C4-2B (cell line): ENCODE measurements at regions not wholly inside any gene's neighbourhood (a gene's known extent, or its start where the extent isn't known, plus 50 kb on each side); places are given as distances from the start of the nearest gene placed in this dataset.

Experiments used
- ZFX ChIP-seq: fragments of 450-650 bp; IDR thresholded peaks from 2 replicates; pipeline ENCODE4 v1.6.1; 2017
- TF ChIP-seq, protein P1 (sequence below): fragments of 450-650 bp; conservative IDR thresholded peaks from 2 replicates; pipeline ENCODE4 v1.5.1; 2017; ENCODE audit warnings: mild to moderate bottlenecking

DNA sequence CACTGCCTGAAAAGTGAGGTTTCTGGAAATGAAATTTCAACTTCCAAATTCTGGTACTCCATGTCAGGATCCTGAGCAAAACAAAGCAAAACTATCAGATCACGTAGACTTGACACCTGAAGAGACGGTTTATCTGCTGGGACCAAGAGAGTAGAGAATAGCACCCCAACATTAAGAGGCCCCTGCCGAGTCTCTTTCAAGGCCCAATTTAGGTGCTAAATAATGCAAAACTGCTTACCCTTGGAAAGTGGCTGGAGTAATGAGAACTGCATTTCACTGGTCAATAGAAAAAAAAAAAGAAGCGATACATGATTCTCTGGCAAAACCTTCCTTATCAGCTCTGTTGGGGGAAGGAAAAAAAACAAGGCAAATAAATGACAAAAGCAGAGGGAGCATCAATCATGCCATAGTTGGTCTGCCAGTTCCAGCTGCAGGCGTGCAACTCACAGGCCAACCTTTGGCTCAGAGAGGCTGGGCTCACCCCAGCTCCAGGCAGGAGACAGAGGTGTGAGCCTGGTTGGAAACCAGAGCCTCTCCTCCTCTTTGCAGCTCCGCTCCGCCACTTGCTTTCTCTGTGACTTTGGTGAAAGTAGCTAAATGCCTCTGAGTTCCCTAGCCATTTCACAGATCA, 595.2 kb downstream of the TOX3 start:
- TF ChIP-seq, protein P1, sequence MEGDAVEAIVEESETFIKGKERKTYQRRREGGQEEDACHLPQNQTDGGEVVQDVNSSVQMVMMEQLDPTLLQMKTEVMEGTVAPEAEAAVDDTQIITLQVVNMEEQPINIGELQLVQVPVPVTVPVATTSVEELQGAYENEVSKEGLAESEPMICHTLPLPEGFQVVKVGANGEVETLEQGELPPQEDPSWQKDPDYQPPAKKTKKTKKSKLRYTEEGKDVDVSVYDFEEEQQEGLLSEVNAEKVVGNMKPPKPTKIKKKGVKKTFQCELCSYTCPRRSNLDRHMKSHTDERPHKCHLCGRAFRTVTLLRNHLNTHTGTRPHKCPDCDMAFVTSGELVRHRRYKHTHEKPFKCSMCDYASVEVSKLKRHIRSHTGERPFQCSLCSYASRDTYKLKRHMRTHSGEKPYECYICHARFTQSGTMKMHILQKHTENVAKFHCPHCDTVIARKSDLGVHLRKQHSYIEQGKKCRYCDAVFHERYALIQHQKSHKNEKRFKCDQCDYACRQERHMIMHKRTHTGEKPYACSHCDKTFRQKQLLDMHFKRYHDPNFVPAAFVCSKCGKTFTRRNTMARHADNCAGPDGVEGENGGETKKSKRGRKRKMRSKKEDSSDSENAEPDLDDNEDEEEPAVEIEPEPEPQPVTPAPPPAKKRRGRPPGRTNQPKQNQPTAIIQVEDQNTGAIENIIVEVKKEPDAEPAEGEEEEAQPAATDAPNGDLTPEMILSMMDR = no peak
- TF ChIP-seq ZFX = no peak
